PC-3 (cell line): ENCODE measurements at regions not wholly inside any gene's neighbourhood (a gene's known extent, or its start where the extent isn't known, plus 50 kb on each side); places are given as distances from the start of the nearest gene placed in this dataset.

Experiments
- ATAC-seq: fragments of 200-7000 bp; cut with Tn5 transposase; 2 replicates; pipeline ENCODE4 v1.9.1; 2020; ENCODE audit warnings: mild to moderate bottlenecking, moderate library complexity
- BruUV-seq: library from RNA; stranded (reverse); fragments of 400-500 nt; replicated peaks from 2 replicates; lab custom pipeline; 2021; lab: Mats Ljungman, UMichigan
- CTCF ChIA-PET: fragments of 300-600 bp; sonication (Branson Sonifier 250); formaldehyde crosslinking; loops from one replicate; lab custom pipeline; 2022; ENCODE audit warnings: antibody characterized with exemption; lab: Charles Lee
- POLR2A ChIA-PET: fragments of 300-600 bp; sonication (Branson Sonifier 250); formaldehyde crosslinking; loops from one replicate; lab custom pipeline; 2022; ENCODE audit warnings: antibody characterized with exemption; ENCODE audit not compliant: unreplicated experiment; lab: Charles Lee
- DNase-seq: peaks from one replicate; pipeline ENCODE4 v3.0.0-alpha.2; 2015
- H2AFZ ChIP-seq: fragments of 300-600 bp; sonication (generic); 2 replicates; pipeline ENCODE4 v1.6.0; 2016; ENCODE audit warnings: antibody characterized with exemption, low read length
- H3F3A ChIP-seq: fragments of 300-600 bp; sonication (generic); one replicate; pipeline ENCODE4 v1.6.0; 2017; ENCODE audit warnings: antibody characterized with exemption, low read length, control low read depth, mild to moderate bottlenecking; ENCODE audit not compliant: unreplicated experiment
- H3K27ac ChIP-seq: fragments of 300-600 bp; sonication (generic); 2 replicates; pipeline ENCODE4 v1.5.1; 2016; ENCODE audit warnings: mild to moderate bottlenecking, low read length
- H3K27me3 ChIP-seq: fragments of 300-600 bp; sonication (generic); 2 replicates; pipeline ENCODE4 v1.6.1; 2016; ENCODE audit warnings: low read length, mixed read lengths
- H3K36me3 ChIP-seq: fragments of 300-600 bp; sonication (generic); 2 replicates; pipeline ENCODE4 v1.6.1; 2016; ENCODE audit warnings: low read depth, mixed run types, low read length, mixed read lengths
- H3K4me1 ChIP-seq: fragments of 300-600 bp; sonication (generic); 2 replicates; pipeline ENCODE4 v1.5.1; 2016; ENCODE audit warnings: low read length; ENCODE audit not compliant: insufficient read depth
- H3K4me2 ChIP-seq: fragments of 300-600 bp; sonication (generic); 2 replicates; pipeline ENCODE4 v1.6.0; 2016; ENCODE audit warnings: low read length
- H3K4me3 ChIP-seq: fragments of 300-600 bp; sonication (generic); 2 replicates; pipeline ENCODE4 v1.5.1; 2016; ENCODE audit warnings: mild to moderate bottlenecking, low read length, mixed read lengths
- H3K79me2 ChIP-seq: fragments of 300-600 bp; sonication (generic); 2 replicates; pipeline ENCODE4 v1.6.1; 2017; ENCODE audit warnings: low read length, mixed read lengths
- H3K9ac ChIP-seq: fragments of 300-600 bp; sonication (generic); 2 replicates; pipeline ENCODE4 v1.6.0; 2016; ENCODE audit warnings: mild to moderate bottlenecking, low read length
- H3K9me2 ChIP-seq: fragments of 300-600 bp; sonication (generic); replicated peaks from 2 replicates; pipeline ENCODE4 v1.6.1; 2016; ENCODE audit warnings: mixed run types, low read length, mixed read lengths
- H3K9me3 ChIP-seq: fragments of 300-600 bp; sonication (generic); 2 replicates; pipeline ENCODE4 v1.6.1; 2016; ENCODE audit warnings: low read length, mixed read lengths
- H4K20me1 ChIP-seq: fragments of 300-600 bp; sonication (generic); 2 replicates; pipeline ENCODE4 v1.6.1; 2016; ENCODE audit warnings: low read length, mixed read lengths
- EZH2 ChIP-seq: fragments of 300-600 bp; sonication (generic); IDR thresholded peaks from one replicate; pipeline ENCODE4 v1.6.1; 2017; ENCODE audit warnings: antibody characterized with exemption, mild to moderate bottlenecking, low read length; ENCODE audit not compliant: unreplicated experiment
- EZH2phosphoT487 ChIP-seq: fragments of 300-600 bp; sonication (generic); IDR thresholded peaks from 2 replicates; pipeline ENCODE4 v1.6.1; 2018; ENCODE audit warnings: mild to moderate bottlenecking, antibody characterized with exemption, low read length, borderline replicate concordance
- intact Hi-C: fragments of 100-400 bp; cut with micrococcal nuclease; formaldehyde crosslinking; loops from 2 replicates; pipeline ENCODE4 v1.9.0; 2023
- TF ChIP-seq, protein P1 (sequence below): fragments of 300-600 bp; sonication (generic); conservative IDR thresholded peaks from 2 replicates; pipeline ENCODE4 v1.5.1; 2017; ENCODE audit warnings: antibody characterized with exemption, low read depth, mild to moderate bottlenecking, low read length

DNA sequence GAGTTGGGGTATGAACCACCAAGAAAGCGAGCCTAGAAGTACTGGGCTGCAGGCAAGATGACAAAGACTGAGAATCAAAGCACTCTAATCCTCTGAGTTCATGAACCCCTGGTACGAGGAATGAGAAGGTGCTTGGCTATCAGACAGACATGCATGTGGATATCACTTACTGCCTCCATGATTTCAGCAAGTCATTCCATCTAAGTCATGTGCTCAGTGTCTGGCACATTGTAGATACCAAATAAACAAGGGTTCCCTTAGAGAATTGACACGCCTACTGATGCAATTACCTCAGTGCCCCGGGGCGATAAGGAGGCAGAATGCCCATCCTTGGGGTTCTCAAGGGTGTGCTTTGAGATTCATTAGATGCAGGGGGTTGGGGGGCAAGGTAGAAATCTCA is 125.6 kb upstream of the PKDCC start:
- Histone ChIP-seq H3K4me3 (no peak overlapping the region), H4K20me1 (no peaks in the 10 kb centered on the region), H3K4me2 (no peak overlapping the region), H3K36me3 (no peaks in the 10 kb centered on the region), H2AFZ (no peak overlapping the region), H3K9me2 (no peaks in the 10 kb centered on the region), H3K9me3 (no peaks in the 10 kb centered on the region), H3K79me2 (no peaks in the 10 kb centered on the region), H3K27me3 (no peaks in the 10 kb centered on the region), H3F3A (no peaks in the 10 kb centered on the region), H3K4me1 (peaks cover 6% of the 10 kb centered on the region; the same call in 1 of the 2 replicates), H3K9ac (no peak overlapping the region), H3K27ac (no peak overlapping the region)
- ATAC-seq, result no peak
- no TSS peak for BruUV-seq
- ChIA-PET POLR2A (no interaction called here), CTCF (no interaction called here)
- no peak for TF ChIP-seq EZH2
- TF ChIP-seq EZH2phosphoT487, result no peak
- TF ChIP-seq, protein P1, sequence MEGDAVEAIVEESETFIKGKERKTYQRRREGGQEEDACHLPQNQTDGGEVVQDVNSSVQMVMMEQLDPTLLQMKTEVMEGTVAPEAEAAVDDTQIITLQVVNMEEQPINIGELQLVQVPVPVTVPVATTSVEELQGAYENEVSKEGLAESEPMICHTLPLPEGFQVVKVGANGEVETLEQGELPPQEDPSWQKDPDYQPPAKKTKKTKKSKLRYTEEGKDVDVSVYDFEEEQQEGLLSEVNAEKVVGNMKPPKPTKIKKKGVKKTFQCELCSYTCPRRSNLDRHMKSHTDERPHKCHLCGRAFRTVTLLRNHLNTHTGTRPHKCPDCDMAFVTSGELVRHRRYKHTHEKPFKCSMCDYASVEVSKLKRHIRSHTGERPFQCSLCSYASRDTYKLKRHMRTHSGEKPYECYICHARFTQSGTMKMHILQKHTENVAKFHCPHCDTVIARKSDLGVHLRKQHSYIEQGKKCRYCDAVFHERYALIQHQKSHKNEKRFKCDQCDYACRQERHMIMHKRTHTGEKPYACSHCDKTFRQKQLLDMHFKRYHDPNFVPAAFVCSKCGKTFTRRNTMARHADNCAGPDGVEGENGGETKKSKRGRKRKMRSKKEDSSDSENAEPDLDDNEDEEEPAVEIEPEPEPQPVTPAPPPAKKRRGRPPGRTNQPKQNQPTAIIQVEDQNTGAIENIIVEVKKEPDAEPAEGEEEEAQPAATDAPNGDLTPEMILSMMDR, result no peak
- intact Hi-C loops, result no loop called here
- no peak for DNase-seq

- no peaks in the 10 kb centered on the region for H4K20me1 ChIP-seq
- BruUV-seq, result no TSS peak
- H3K4me3 ChIP-seq, result no peak overlapping the region
- no peak for ATAC-seq
- H3K4me1 ChIP-seq, result peaks cover 13% of the 10 kb centered on the region
- H2AFZ ChIP-seq, result no peak overlapping the region
- H3K4me2 ChIP-seq, result no peak overlapping the region
- no peaks in the 10 kb centered on the region for H3K9me3 ChIP-seq
- intact Hi-C loops, result no loop called here
- DNase-seq, result no peak
- no peak overlapping the region for H3K27ac ChIP-seq
- H3K9ac ChIP-seq, result no peak overlapping the region
- H3K9me2 ChIP-seq, result no peaks in the 10 kb centered on the region
- H3K36me3 ChIP-seq, result no peaks in the 10 kb centered on the region
- H3K79me2 ChIP-seq, result no peaks in the 10 kb centered on the region
- H3F3A ChIP-seq, result no peaks in the 10 kb centered on the region
- TF ChIP-seq, protein P1, result no peak
- TF ChIP-seq EZH2phosphoT487, result no peak
- no peak for TF ChIP-seq EZH2
- POLR2A ChIA-PET, result no interaction called here
- H3K27me3 ChIP-seq, result no peaks in the 10 kb centered on the region
- CTCF ChIA-PET, result no interaction called here
Observed at GRCh38 chr2:41923156-41923786, 124.5 kb upstream of the PKDCC start.

- Histone ChIP-seq H3K4me2 (no peak overlapping the region), H3K9me3 (no peaks in the 10 kb centered on the region), H3K27ac (no peak overlapping the region), H3K79me2 (no peaks in the 10 kb centered on the region), H3F3A (no peaks in the 10 kb centered on the region), H3K36me3 (no peaks in the 10 kb centered on the region), H3K9me2 (no peaks in the 10 kb centered on the region), H4K20me1 (no peaks in the 10 kb centered on the region), H2AFZ (no peak overlapping the region), H3K4me1 (peaks cover 19% of the 10 kb centered on the region), H3K4me3 (no peak overlapping the region), H3K27me3 (no peaks in the 10 kb centered on the region), H3K9ac (no peak overlapping the region)
- intact Hi-C loops, result no loop called here
- POLR2A ChIA-PET, result no interaction called here
- ATAC-seq, result no peak
- CTCF ChIA-PET, result no interaction called here
- no peak for DNase-seq
- no TSS peak for BruUV-seq
- TF ChIP-seq EZH2phosphoT487, result no peak
Observed at GRCh38 chr2:41924024-41924423, 123.8 kb upstream of the PKDCC start.
